ENCODE measurements at regions not wholly inside any gene's neighbourhood (a gene's known extent, or its start where the extent isn't known, plus 50 kb on each side); places are given as distances from the start of the nearest gene placed in this dataset.

GRCh38 chr14:34099635-34100034 is 148.8 kb upstream of the EGLN3 start:
- no peak for TF ChIP-seq POLR2A (IDR thresholded peaks at IDR 0.05; ENCODE audit: low read length)
- no peak for TF ChIP-seq GATA1 (IDR thresholded peaks at IDR 0.05; ENCODE audit: low read depth, low read length)
